ENCODE measurements at regions not wholly inside any gene's neighbourhood (a gene's known extent, or its start where the extent isn't known, plus 50 kb on each side); places are given as distances from the start of the nearest gene placed in this dataset.

DNA sequence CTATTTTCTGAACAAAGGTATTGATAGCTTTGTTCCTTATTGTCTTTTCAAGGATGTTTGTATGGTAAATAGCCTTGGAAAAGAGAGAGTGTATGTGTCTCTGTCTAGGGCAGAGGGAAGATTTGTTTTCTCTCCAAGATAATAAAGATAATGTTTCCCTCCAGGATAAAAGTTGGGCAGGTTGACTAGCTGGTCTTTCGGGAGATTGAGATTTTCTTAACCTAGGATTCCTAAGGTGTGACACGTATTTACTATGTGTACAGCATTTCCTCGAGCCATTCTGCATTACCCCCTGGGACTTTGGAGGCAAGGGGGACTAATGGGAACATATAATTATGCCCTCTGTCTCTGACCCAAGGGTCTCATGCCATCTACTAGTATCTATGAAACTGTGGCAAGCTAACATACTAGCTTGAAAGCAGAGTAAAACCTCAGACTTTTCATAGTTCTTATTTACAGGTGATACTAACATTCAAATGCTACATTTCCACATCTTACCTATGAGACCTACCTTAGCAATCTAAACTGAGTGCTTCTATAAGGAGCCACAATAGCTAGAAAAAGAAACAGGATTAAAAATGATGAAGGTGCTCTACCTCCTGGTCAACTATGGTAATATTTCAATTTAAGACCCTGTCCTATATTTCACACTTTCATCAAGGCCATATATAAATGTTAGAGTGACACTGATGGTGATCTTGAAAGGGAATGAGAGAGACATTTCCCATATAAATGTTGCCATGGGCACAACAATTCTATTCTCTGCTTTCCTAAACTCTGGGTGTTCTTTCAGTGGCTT lies 252.9 kb upstream of the CBLB start:
- Histone ChIP-seq H3K4me3 (ENCODE audit: low read length in 2 of 2) (no peak overlapping the region), H3K4me1 (ENCODE audit: control insufficient read depth in 2 of 2, insufficient read depth in 2 of 2, low read length in 2 of 2) (no peaks in the 10 kb centered on the region), H3K9me3 (ENCODE audit: control insufficient read depth in 2 of 2, low read length in 2 of 2) (no peaks in the 10 kb centered on the region), H3K36me3 (ENCODE audit: control insufficient read depth in 2 of 2, insufficient read depth in 2 of 2, low read length in 2 of 2) (no peaks in the 10 kb centered on the region), H3K27ac (ENCODE audit: low read depth in 2 of 2, low read length in 2 of 2) (no peak overlapping the region), H3K9ac (ENCODE audit: low read depth in 1 of 2, low read length in 2 of 2) (no peak overlapping the region), H3K27me3 (ENCODE audit: control insufficient read depth in 2 of 2, insufficient read depth in 2 of 2, low read length in 2 of 2) (no peaks in the 10 kb centered on the region)

DNA sequence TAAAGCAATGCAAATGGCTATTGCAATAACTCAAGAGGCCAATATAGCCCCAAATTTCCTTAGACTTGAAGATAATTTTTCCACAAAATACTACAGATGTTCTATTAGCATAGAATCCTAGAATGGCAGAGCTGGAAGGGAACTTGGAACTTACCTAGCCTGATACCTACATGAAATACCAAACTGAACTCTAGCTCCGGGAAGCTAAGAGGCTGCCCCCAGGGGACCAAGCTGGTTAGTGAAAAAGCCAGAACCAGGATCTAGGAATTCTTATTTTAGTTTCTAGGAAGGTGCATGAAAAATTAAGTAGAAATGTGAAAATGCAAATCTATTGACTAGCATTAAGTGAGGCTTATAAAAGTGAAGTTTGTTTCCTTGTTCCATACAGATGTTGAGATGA lies 256.0 kb upstream of the CBLB start:
- no peaks in the 10 kb centered on the region for H3K9me3 ChIP-seq (ENCODE audit: control insufficient read depth in 2 of 2, low read length in 2 of 2)
- no peaks in the 10 kb centered on the region for H3K36me3 ChIP-seq (ENCODE audit: control insufficient read depth in 2 of 2, insufficient read depth in 2 of 2, low read length in 2 of 2)
- no peak overlapping the region for H3K9ac ChIP-seq (ENCODE audit: low read depth in 1 of 2, low read length in 2 of 2)
- H3K27me3 ChIP-seq (ENCODE audit: control insufficient read depth in 2 of 2, insufficient read depth in 2 of 2, low read length in 2 of 2) = no peaks in the 10 kb centered on the region
- H3K4me1 ChIP-seq (ENCODE audit: control insufficient read depth in 2 of 2, insufficient read depth in 2 of 2, low read length in 2 of 2) = no peaks in the 10 kb centered on the region
- H3K27ac ChIP-seq (ENCODE audit: low read depth in 2 of 2, low read length in 2 of 2) = no peak overlapping the region
- no peak overlapping the region for H3K4me3 ChIP-seq (ENCODE audit: low read length in 2 of 2)

DNA sequence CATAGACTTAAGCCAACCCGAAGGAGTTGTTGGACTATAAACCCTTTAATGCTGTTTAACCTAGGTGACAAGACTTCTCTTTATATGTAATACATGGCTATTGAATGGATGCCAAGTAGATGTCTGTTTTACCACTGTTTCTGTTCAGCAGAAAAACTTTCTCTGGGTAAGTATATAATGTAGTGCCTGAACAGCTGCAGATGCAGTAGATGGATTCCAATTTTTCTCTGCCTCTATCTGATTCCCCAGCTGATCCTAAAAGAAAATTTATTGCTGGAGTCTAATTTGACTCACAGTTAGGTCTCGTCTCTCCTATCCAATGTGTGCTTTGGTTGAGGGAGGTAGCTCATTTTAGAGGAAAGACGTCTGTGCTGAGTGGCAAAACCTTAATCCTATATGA lies 256.5 kb upstream of the CBLB start:
- H3K27ac ChIP-seq (ENCODE audit: low read depth in 2 of 2, low read length in 2 of 2) = no peak overlapping the region
- H3K4me3 ChIP-seq (ENCODE audit: low read length in 2 of 2) = no peak overlapping the region
- H3K4me1 ChIP-seq (ENCODE audit: control insufficient read depth in 2 of 2, insufficient read depth in 2 of 2, low read length in 2 of 2) = no peaks in the 10 kb centered on the region
- H3K9me3 ChIP-seq (ENCODE audit: control insufficient read depth in 2 of 2, low read length in 2 of 2) = no peaks in the 10 kb centered on the region
- no peaks in the 10 kb centered on the region for H3K36me3 ChIP-seq (ENCODE audit: control insufficient read depth in 2 of 2, insufficient read depth in 2 of 2, low read length in 2 of 2)
- H3K9ac ChIP-seq (ENCODE audit: low read depth in 1 of 2, low read length in 2 of 2) = no peak overlapping the region
- no peaks in the 10 kb centered on the region for H3K27me3 ChIP-seq (ENCODE audit: control insufficient read depth in 2 of 2, insufficient read depth in 2 of 2, low read length in 2 of 2)

DNA sequence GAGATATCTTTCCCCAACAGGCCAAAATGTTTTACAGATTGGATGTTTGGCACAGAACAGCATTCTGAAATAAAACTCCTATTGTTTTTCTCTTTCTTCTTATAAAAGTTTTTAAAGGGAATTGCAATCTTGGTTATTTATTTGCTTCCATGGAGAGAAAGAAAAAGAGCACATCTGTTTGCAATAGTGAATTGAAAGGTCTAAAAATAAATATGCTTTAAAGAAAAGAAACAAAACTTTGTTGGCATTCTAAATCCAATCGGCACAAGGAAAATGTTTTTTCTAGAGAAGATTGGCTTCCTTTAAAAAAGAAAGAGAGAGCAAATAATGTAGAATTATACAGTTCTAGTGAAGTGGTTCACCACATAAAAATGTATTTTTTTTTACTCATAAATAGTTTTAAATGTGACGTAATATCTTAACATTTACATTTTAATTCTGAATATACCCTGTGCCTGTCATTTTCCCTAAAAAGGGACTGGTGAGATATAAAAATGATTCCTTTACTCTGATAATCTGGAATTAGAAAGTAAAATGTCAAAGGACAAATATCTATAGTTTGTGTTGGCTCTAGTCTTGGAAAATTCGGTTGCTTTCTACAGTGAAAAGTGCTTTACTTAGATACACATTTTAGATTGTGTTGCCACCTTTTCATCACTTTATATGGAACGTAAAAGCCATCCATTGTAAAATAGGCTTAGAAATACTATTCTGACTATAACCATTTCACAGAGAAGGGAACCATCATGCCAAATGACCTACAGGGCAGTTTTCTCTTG lies 257.4 kb upstream of the CBLB start:
- H3K36me3 ChIP-seq (ENCODE audit: control insufficient read depth in 2 of 2, insufficient read depth in 2 of 2, low read length in 2 of 2) = no peaks in the 10 kb centered on the region
- H3K27me3 ChIP-seq (ENCODE audit: control insufficient read depth in 2 of 2, insufficient read depth in 2 of 2, low read length in 2 of 2) = no peaks in the 10 kb centered on the region
- H3K27ac ChIP-seq (ENCODE audit: low read depth in 2 of 2, low read length in 2 of 2) = no peak overlapping the region
- H3K9me3 ChIP-seq (ENCODE audit: control insufficient read depth in 2 of 2, low read length in 2 of 2) = no peaks in the 10 kb centered on the region
- H3K4me1 ChIP-seq (ENCODE audit: control insufficient read depth in 2 of 2, insufficient read depth in 2 of 2, low read length in 2 of 2) = no peaks in the 10 kb centered on the region
- H3K9ac ChIP-seq (ENCODE audit: low read depth in 1 of 2, low read length in 2 of 2) = no peak overlapping the region
- no peak overlapping the region for H3K4me3 ChIP-seq (ENCODE audit: low read length in 2 of 2)

DNA sequence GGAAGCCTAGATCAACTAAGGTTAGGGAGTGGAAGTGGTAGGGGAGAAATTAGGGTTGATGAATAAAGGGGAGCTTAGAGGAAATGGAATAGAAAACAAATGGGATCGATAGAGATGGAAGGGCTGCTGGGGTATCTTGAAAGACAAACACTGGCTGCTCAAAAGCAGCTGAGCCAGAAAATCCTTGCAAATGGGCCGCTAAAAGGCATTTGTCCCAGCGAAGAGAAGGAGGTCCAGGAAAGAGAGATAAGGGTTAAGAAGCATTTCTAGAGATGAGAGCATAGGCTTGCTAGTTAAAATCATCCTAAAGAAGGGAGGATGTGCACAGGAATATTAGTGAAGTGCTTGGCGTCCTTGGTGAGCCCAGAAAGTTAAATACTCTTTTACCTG lies 258.0 kb upstream of the CBLB start:
- H3K27ac ChIP-seq (ENCODE audit: low read depth in 2 of 2, low read length in 2 of 2) = no peak overlapping the region
- H3K27me3 ChIP-seq (ENCODE audit: control insufficient read depth in 2 of 2, insufficient read depth in 2 of 2, low read length in 2 of 2) = no peaks in the 10 kb centered on the region
- no peak overlapping the region for H3K9ac ChIP-seq (ENCODE audit: low read depth in 1 of 2, low read length in 2 of 2)
- H3K9me3 ChIP-seq (ENCODE audit: control insufficient read depth in 2 of 2, low read length in 2 of 2) = no peaks in the 10 kb centered on the region
- H3K4me1 ChIP-seq (ENCODE audit: control insufficient read depth in 2 of 2, insufficient read depth in 2 of 2, low read length in 2 of 2) = no peaks in the 10 kb centered on the region
- no peaks in the 10 kb centered on the region for H3K36me3 ChIP-seq (ENCODE audit: control insufficient read depth in 2 of 2, insufficient read depth in 2 of 2, low read length in 2 of 2)
- H3K4me3 ChIP-seq (ENCODE audit: low read length in 2 of 2) = no peak overlapping the region

DNA sequence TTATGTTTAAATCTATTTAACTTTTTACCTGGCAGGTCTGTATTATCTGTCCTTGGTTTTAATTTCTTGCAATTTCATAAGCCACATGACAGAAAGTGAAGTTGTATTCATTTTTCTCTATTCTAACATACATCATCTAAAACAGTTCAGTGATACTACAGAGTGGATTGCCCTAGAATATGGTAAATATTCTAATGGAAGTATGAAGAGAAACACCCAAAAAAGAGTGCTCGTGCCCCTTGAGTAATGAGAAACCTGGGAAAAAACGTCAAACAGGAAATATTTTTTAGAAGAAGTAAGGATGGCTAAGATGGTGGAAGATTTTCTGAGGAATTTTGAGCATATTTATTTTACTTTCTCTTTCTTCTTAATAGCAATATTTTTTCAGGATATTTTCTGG lies 261.1 kb upstream of the CBLB start:
- no peak overlapping the region for H3K9ac ChIP-seq (ENCODE audit: low read depth in 1 of 2, low read length in 2 of 2)
- H3K27me3 ChIP-seq (ENCODE audit: control insufficient read depth in 2 of 2, insufficient read depth in 2 of 2, low read length in 2 of 2) = no peaks in the 10 kb centered on the region
- no peaks in the 10 kb centered on the region for H3K36me3 ChIP-seq (ENCODE audit: control insufficient read depth in 2 of 2, insufficient read depth in 2 of 2, low read length in 2 of 2)
- H3K4me3 ChIP-seq (ENCODE audit: low read length in 2 of 2) = no peak overlapping the region
- no peak overlapping the region for H3K27ac ChIP-seq (ENCODE audit: low read depth in 2 of 2, low read length in 2 of 2)
- H3K4me1 ChIP-seq (ENCODE audit: control insufficient read depth in 2 of 2, insufficient read depth in 2 of 2, low read length in 2 of 2) = no peaks in the 10 kb centered on the region
- H3K9me3 ChIP-seq (ENCODE audit: control insufficient read depth in 2 of 2, low read length in 2 of 2) = no peaks in the 10 kb centered on the region

DNA sequence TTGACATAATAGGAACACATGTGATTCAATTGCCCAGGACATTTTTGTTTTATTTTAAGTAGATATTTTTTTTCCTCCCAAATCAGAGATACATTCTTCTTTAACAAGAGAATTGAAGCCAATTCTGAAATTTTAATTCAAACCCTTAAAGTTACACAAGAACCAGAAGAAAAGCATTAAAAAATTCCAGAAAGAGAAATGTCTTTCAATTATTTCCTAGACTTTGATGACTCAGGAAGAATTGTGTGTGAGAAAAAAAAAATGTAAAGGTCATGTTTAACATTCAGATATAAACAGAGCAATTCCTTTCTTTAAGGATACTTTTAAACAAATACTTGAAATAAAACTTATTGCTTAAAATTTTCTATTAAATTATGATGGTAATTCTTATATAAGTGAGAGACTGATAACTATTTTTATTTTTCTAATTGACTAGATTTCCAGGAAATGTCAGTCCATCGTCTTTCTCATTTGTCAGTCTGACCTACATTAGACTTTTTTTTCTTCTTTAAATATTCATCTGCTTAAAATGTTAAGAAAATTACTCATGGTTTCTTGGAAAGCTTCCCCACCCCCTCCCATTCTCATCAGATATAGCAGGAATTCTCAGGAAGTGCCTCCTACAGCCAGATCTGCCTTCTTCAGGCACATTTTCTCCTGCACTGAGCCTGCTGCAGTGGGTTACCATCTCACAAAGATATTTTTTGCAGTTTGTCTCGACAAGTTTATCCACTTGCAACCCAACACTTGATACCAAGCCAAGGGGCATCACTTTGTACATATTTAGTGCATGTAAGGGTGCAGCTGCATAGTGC lies 261.8 kb upstream of the CBLB start:
- Histone ChIP-seq H3K27me3 (ENCODE audit: control insufficient read depth in 2 of 2, insufficient read depth in 2 of 2, low read length in 2 of 2) (no peaks in the 10 kb centered on the region), H3K9ac (ENCODE audit: low read depth in 1 of 2, low read length in 2 of 2) (no peak overlapping the region), H3K27ac (ENCODE audit: low read depth in 2 of 2, low read length in 2 of 2) (no peak overlapping the region), H3K9me3 (ENCODE audit: control insufficient read depth in 2 of 2, low read length in 2 of 2) (no peaks in the 10 kb centered on the region), H3K4me3 (ENCODE audit: low read length in 2 of 2) (no peak overlapping the region), H3K4me1 (ENCODE audit: control insufficient read depth in 2 of 2, insufficient read depth in 2 of 2, low read length in 2 of 2) (no peaks in the 10 kb centered on the region), H3K36me3 (ENCODE audit: control insufficient read depth in 2 of 2, insufficient read depth in 2 of 2, low read length in 2 of 2) (no peaks in the 10 kb centered on the region)

DNA sequence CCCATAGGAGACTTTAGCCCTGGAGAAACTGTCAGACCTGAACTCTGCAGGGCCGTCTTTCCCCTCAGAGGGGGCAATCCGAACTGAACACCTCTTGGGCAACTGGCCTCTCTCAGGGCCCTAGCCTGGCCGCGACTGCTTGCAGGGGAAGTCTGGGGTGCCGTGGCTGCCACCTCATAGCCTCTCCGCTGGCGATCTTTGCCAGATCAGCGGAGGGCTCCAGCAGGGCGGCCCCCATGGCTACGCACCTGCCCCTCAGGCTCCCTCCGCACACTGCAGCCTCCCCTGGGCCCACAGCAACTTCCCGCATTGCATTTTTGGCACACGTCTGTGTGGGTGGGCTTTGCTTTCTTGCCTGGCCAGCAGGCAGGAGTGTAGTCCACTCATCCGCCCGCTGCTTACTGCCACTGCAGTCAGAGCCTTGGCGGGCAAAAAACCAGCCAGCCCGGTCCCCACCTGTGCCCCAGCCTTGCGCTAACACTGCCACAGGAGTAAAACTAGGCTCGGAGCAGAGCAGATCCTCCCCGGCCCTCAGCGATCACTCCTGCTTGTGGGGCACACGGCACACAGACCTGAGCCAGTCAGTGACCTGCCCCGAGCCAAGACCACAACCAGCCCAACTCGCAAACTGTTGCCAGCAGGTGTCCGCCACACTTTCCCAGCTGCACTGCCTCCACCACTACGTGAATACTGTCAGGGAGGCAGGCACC lies 266.8 kb upstream of the CBLB start:
- Histone ChIP-seq H3K27me3 (ENCODE audit: control insufficient read depth in 2 of 2, insufficient read depth in 2 of 2, low read length in 2 of 2) (no peaks in the 10 kb centered on the region), H3K4me3 (ENCODE audit: low read length in 2 of 2) (no peak overlapping the region), H3K27ac (ENCODE audit: low read depth in 2 of 2, low read length in 2 of 2) (no peak overlapping the region), H3K9ac (ENCODE audit: low read depth in 1 of 2, low read length in 2 of 2) (no peak overlapping the region), H3K4me1 (ENCODE audit: control insufficient read depth in 2 of 2, insufficient read depth in 2 of 2, low read length in 2 of 2) (no peaks in the 10 kb centered on the region), H3K36me3 (ENCODE audit: control insufficient read depth in 2 of 2, insufficient read depth in 2 of 2, low read length in 2 of 2) (no peaks in the 10 kb centered on the region), H3K9me3 (ENCODE audit: control insufficient read depth in 2 of 2, low read length in 2 of 2) (no peaks in the 10 kb centered on the region)

DNA sequence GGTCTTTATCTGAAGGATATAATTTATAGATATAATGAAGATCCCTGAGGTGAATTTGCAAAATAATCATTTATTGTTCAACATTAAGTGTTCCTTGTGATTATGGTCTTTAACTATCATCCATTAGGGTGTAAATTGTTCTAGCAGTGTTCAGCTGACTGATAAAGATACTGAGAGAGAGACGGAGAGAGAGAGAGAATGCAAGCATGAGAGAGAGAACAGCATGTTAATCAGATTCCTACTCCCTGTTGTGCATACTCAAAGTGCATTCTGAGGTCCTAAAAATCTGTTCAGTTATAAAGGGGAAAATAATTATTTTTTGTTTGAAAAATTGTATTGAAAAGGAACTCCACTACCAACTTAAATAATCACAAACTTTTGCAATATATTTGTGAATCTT lies 271.0 kb upstream of the CBLB start:
- no peak overlapping the region for H3K27ac ChIP-seq (ENCODE audit: low read depth in 2 of 2, low read length in 2 of 2)
- H3K4me3 ChIP-seq (ENCODE audit: low read length in 2 of 2) = no peak overlapping the region
- H3K9me3 ChIP-seq (ENCODE audit: control insufficient read depth in 2 of 2, low read length in 2 of 2) = no peaks in the 10 kb centered on the region
- no peaks in the 10 kb centered on the region for H3K4me1 ChIP-seq (ENCODE audit: control insufficient read depth in 2 of 2, insufficient read depth in 2 of 2, low read length in 2 of 2)
- no peaks in the 10 kb centered on the region for H3K36me3 ChIP-seq (ENCODE audit: control insufficient read depth in 2 of 2, insufficient read depth in 2 of 2, low read length in 2 of 2)
- H3K27me3 ChIP-seq (ENCODE audit: control insufficient read depth in 2 of 2, insufficient read depth in 2 of 2, low read length in 2 of 2) = no peaks in the 10 kb centered on the region
- H3K9ac ChIP-seq (ENCODE audit: low read depth in 1 of 2, low read length in 2 of 2) = no peak overlapping the region
